ENCODE measurements at regions not wholly inside any gene's neighbourhood (a gene's known extent, or its start where the extent isn't known, plus 50 kb on each side); places are given as distances from the start of the nearest gene placed in this dataset.

- TF ChIP-seq SIN3A (IDR thresholded peaks at IDR 0.05; ENCODE audit: borderline replicate concordance, insufficient read depth, low read length) (no peak), POLR2AphosphoS5 (IDR thresholded peaks at IDR 0.05; ENCODE audit: low read depth, low read length) (no peak), REST (IDR thresholded peaks at IDR 0.05; ENCODE audit: insufficient read depth in 1 of 2, low read depth in 2 of 2, low read length in 2 of 2) (no peak)
Observed at GRCh38 chr17:36869441-36869840, 67.8 kb upstream of the LHX1 start.
